ENCODE measurements at regions not wholly inside any gene's neighbourhood (a gene's known extent, or its start where the extent isn't known, plus 50 kb on each side); places are given as distances from the start of the nearest gene placed in this dataset.

DNA sequence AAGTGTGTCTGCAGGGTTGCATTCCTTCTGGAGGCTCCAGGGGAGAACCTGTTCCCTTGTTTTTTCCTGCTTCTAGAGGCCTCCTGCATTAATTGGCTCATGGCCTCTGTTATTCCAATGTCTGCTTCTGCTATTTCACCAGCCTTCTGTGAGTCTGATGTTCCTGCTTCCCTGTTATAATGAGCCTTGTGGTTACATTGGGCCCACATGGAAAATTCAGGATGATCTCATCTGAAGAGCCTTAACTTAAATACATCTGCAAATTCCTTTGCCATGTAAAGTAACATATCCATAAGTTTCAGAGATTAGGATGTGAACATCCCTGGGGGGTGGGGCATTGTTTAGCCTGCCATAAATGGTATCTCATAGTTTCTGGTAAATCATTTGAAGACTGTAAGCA lies 181.1 kb downstream of the RWDD3 start:
- H3K4me3 ChIP-seq (ENCODE audit: low read length) = no peak overlapping the region
- H3K9me3 ChIP-seq (ENCODE audit: control insufficient read depth, insufficient read depth, low read length) = no peaks in the 10 kb centered on the region
- 0 out of 2 replicates have a peak, but pooled peaks cover 1% of the 10 kb centered on the region for H3K4me1 ChIP-seq (ENCODE audit: control insufficient read depth, insufficient read depth, low read length)
- H3K27me3 ChIP-seq (ENCODE audit: control insufficient read depth, insufficient read depth, low read length) = no peaks in the 10 kb centered on the region
- H3K27ac ChIP-seq (ENCODE audit: low read length) = no peak overlapping the region
- no peaks in the 10 kb centered on the region for H3K36me3 ChIP-seq (ENCODE audit: control insufficient read depth, insufficient read depth, low read length)
- DNase-seq (ENCODE audit: low read depth, low spot score) = no peak

DNA sequence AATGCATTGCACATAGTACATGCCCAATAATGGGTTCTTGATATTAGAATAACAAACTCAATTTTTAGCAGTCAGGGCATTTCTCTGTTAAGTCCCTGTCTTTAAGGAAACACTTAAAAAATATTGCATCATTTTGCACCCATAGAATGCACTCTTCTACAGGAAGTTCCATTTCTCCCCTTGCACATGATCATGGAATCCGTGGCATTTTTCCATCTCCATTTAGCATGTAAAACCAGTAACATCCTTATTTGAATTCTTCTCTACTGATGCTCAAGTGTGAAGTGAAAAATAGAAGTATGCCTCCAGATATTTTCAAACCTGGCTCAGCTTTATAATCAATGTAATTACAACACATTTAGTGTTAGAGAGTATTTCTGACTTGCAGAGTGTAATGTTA lies 192.8 kb downstream of the RWDD3 start:
- Histone ChIP-seq H3K4me1 (ENCODE audit: control insufficient read depth, insufficient read depth, low read length) (no peaks in the 10 kb centered on the region), H3K4me3 (ENCODE audit: low read length) (no peak overlapping the region), H3K36me3 (ENCODE audit: control insufficient read depth, insufficient read depth, low read length) (no peaks in the 10 kb centered on the region), H3K27me3 (ENCODE audit: control insufficient read depth, insufficient read depth, low read length) (no peaks in the 10 kb centered on the region), H3K27ac (ENCODE audit: low read length) (no peak overlapping the region), H3K9me3 (ENCODE audit: control insufficient read depth, insufficient read depth, low read length) (no peaks in the 10 kb centered on the region)
- WGBS (ENCODE audit: insufficient coverage, insufficient read length) = no CpG with 5 or more reads among the region's 1 CpG
- no peak for DNase-seq (ENCODE audit: low read depth, low spot score)

DNA sequence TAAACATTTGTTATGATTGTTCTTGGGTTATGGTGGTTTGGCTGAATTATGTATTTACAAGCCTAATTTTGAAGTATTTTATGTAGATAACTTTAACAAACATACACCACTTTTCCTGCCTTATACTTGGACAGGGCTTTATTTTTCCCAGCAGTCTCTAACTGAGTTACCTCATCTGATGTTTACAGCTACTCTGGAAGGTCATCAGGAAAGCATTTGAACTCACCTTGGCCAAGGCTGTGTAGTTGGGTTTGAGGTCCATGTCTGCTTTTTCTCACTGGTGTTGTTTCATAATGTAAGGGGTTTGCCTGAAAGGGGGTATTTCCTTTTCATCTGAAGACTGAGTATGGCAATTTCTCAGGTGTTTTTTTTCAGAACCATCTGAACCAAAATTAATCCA lies 193.5 kb downstream of the RWDD3 start:
- H3K36me3 ChIP-seq (ENCODE audit: control insufficient read depth, insufficient read depth, low read length) = no peaks in the 10 kb centered on the region
- H3K4me1 ChIP-seq (ENCODE audit: control insufficient read depth, insufficient read depth, low read length) = no peaks in the 10 kb centered on the region
- no peak overlapping the region for H3K27ac ChIP-seq (ENCODE audit: low read length)
- DNase-seq (ENCODE audit: low read depth, low spot score) = no peak
- H3K9me3 ChIP-seq (ENCODE audit: control insufficient read depth, insufficient read depth, low read length) = no peaks in the 10 kb centered on the region
- no peak overlapping the region for H3K4me3 ChIP-seq (ENCODE audit: low read length)
- no peaks in the 10 kb centered on the region for H3K27me3 ChIP-seq (ENCODE audit: control insufficient read depth, insufficient read depth, low read length)

DNA sequence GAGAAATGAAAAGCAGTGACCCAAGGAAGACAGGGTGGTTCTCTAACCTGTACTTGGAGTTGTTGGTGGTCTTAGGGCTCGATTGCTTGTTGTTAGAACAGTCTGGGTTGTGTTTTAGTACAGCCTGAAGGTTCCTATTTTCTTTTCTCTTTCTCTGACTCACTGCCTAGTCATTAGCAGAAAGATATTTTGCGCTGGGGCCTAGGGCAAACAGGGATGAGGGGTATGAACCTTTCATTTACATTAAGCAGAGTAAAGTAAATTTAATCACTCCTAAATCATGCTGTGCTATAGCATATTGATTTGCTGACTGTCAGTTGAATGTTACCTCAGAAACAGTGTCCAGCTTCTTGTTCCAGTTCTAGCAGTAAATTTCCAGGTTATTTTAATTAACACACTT lies 197.2 kb downstream of the RWDD3 start:
- H3K9me3 ChIP-seq (ENCODE audit: control insufficient read depth, insufficient read depth, low read length) = no peaks in the 10 kb centered on the region
- H3K4me1 ChIP-seq (ENCODE audit: control insufficient read depth, insufficient read depth, low read length) = no peaks in the 10 kb centered on the region
- H3K4me3 ChIP-seq (ENCODE audit: low read length) = no peak overlapping the region
- no peaks in the 10 kb centered on the region for H3K36me3 ChIP-seq (ENCODE audit: control insufficient read depth, insufficient read depth, low read length)
- no peak for DNase-seq (ENCODE audit: low read depth, low spot score)
- H3K27ac ChIP-seq (ENCODE audit: low read length) = no peak overlapping the region
- no CpG with 5 or more reads among the region's 2 CpGs for WGBS (ENCODE audit: insufficient coverage, insufficient read length)
- no peaks in the 10 kb centered on the region for H3K27me3 ChIP-seq (ENCODE audit: control insufficient read depth, insufficient read depth, low read length)

DNA sequence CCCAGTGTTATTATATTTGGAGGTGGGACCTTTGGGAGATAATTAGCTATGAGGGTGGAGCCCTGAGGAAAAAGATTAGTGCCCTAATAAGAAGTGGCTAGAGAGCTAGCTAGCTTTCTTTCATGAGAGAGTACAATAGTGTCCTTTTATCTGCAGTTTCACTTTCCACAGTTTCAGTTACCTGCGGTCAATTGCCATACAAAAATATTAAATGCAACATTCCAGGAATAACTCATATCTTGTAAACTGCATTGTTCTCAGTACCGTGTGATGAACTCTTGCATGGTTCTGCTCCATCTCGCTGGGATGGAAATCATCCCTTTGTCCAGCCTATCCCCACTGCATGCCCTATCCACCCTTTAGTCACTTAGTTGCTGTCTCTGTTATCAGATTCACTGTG lies 201.6 kb downstream of the RWDD3 start:
- Histone ChIP-seq H3K9me3 (ENCODE audit: control insufficient read depth, insufficient read depth, low read length) (no peaks in the 10 kb centered on the region), H3K4me3 (ENCODE audit: low read length) (no peak overlapping the region), H3K36me3 (ENCODE audit: control insufficient read depth, insufficient read depth, low read length) (no peaks in the 10 kb centered on the region), H3K27ac (ENCODE audit: low read length) (no peak overlapping the region), H3K4me1 (ENCODE audit: control insufficient read depth, insufficient read depth, low read length) (peaks cover 3% of the 10 kb centered on the region; the same call in 1 of the 2 replicates), H3K27me3 (ENCODE audit: control insufficient read depth, insufficient read depth, low read length) (no peaks in the 10 kb centered on the region)
- WGBS (ENCODE audit: insufficient coverage, insufficient read length) = no CpG with 5 or more reads among the region's 3 CpGs
- no peak for DNase-seq (ENCODE audit: low read depth, low spot score)

DNA sequence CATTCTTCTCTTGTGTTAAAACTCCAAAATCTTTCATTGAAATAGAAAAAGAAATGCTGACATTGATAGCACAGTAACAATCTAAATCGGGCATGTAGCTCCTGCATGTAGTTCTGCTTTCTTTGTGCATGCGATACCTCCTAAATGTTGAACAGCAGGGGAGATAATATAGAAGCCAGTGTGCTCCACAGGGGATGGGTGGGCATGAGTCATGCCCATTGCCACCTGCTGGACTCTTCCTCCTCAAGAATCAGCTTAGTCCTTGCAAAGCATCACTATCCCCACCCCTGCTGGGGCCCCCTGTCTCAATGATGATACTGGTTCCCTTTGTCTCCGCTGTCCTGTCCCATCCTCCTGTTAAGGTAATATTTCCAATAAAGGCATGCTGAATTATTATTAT lies 203.0 kb downstream of the RWDD3 start:
- Histone ChIP-seq H3K4me1 (ENCODE audit: control insufficient read depth, insufficient read depth, low read length) (peaks cover 3% of the 10 kb centered on the region; the same call in 1 of the 2 replicates), H3K4me3 (ENCODE audit: low read length) (no peak overlapping the region), H3K27ac (ENCODE audit: low read length) (no peak overlapping the region), H3K27me3 (ENCODE audit: control insufficient read depth, insufficient read depth, low read length) (no peaks in the 10 kb centered on the region), H3K9me3 (ENCODE audit: control insufficient read depth, insufficient read depth, low read length) (no peaks in the 10 kb centered on the region), H3K36me3 (ENCODE audit: control insufficient read depth, insufficient read depth, low read length) (no peaks in the 10 kb centered on the region)
- no CpG with 5 or more reads among the region's 3 CpGs for WGBS (ENCODE audit: insufficient coverage, insufficient read length)
- no peak for DNase-seq (ENCODE audit: low read depth, low spot score)

DNA sequence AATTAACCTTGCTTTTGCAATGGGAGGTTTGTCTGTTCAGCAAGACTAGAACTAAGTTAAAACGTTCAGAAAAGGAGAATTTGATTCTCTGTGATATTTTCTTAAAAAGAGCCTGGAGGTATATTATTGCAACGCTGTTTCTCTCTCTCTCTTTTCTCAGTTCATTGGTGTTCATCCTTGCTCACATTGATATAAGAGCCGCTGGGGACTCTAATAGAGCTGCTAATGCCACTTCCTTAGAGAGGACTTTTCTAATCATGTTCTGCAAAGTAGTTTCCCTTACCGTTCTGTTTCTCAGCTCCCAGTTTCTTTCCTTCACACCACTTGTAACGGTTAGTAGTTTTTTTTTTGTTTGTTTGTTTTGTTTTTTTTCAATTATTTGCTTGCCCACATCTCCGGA lies 203.8 kb downstream of the RWDD3 start:
- Histone ChIP-seq H3K4me3 (ENCODE audit: low read length) (no peak overlapping the region), H3K9me3 (ENCODE audit: control insufficient read depth, insufficient read depth, low read length) (no peaks in the 10 kb centered on the region), H3K27ac (ENCODE audit: low read length) (no peak overlapping the region), H3K36me3 (ENCODE audit: control insufficient read depth, insufficient read depth, low read length) (no peaks in the 10 kb centered on the region), H3K4me1 (ENCODE audit: control insufficient read depth, insufficient read depth, low read length) (peaks cover 3% of the 10 kb centered on the region; the same call in 1 of the 2 replicates), H3K27me3 (ENCODE audit: control insufficient read depth, insufficient read depth, low read length) (no peaks in the 10 kb centered on the region)
- no peak for DNase-seq (ENCODE audit: low read depth, low spot score)
- no CpG with 5 or more reads among the region's 6 CpGs for WGBS (ENCODE audit: insufficient coverage, insufficient read length)

DNA sequence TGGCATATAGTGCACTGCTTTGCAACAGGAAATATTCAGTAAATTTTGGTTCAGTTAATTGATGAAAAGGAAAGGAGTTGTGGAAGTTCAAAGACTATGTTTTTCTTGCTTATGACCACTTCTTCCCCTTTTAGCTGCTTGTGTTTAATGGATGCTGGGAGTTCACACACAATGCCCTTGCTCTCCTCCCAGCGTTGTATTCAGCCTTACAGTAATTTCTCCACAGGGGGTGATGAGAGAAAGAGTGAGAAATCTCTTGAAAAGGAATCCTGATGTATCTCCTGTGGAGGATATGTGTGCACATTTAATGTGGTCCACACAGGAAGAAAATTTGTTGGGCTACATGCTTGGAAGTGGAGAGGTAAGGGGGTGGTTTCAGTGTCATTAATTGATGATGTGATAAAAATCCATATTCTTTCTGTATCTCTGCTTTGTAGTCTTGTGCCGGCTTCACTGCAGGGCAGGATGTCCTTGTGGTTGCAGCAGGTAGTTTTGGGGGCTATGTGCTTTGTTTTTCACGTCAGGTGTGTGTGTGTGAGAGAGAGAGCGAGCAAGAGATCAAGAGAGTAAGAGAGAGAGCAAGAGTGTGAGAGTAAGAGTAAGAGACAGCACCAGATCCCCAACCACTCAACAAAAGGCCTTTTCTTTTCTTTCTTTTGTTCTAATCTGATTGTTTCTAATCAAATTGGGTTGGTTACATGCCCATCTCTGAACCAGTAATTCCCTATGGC lies 204.4 kb downstream of the RWDD3 start:
- Histone ChIP-seq H3K27ac (ENCODE audit: low read length) (no peak overlapping the region), H3K36me3 (ENCODE audit: control insufficient read depth, insufficient read depth, low read length) (no peaks in the 10 kb centered on the region), H3K27me3 (ENCODE audit: control insufficient read depth, insufficient read depth, low read length) (no peaks in the 10 kb centered on the region), H3K4me1 (ENCODE audit: control insufficient read depth, insufficient read depth, low read length) (peaks cover 3% of the 10 kb centered on the region; the same call in 1 of the 2 replicates), H3K4me3 (ENCODE audit: low read length) (no peak overlapping the region), H3K9me3 (ENCODE audit: control insufficient read depth, insufficient read depth, low read length) (no peaks in the 10 kb centered on the region)
- DNase-seq (ENCODE audit: low read depth, low spot score) = no peak
- no CpG with 5 or more reads among the region's 4 CpGs for WGBS (ENCODE audit: insufficient coverage, insufficient read length)

DNA sequence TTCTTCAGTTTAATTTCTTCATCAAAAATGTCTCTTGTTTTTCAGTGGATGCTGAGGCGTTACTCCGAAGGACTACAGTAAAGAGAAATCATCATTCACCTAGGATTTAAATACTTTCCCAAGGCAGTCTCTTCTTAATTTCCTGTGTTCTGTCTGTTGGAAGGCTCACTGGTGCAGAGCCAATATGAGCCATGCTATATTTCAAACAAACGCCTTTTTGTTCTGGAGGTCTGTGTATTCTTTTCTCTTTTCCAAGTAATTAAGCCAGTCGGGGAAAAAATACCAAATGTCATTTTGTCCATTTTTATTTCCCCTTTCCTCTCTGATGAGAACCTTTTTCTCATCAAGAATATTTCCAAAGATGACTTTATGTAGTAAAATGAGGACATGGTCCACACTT lies 206.5 kb downstream of the RWDD3 start:
- no peak for DNase-seq (ENCODE audit: low read depth, low spot score)
- Histone ChIP-seq H3K36me3 (ENCODE audit: control insufficient read depth, insufficient read depth, low read length) (no peaks in the 10 kb centered on the region), H3K4me1 (ENCODE audit: control insufficient read depth, insufficient read depth, low read length) (peaks cover 3% of the 10 kb centered on the region; the same call in 1 of the 2 replicates), H3K27me3 (ENCODE audit: control insufficient read depth, insufficient read depth, low read length) (no peaks in the 10 kb centered on the region), H3K27ac (ENCODE audit: low read length) (no peak overlapping the region), H3K4me3 (ENCODE audit: low read length) (no peak overlapping the region), H3K9me3 (ENCODE audit: control insufficient read depth, insufficient read depth, low read length) (no peaks in the 10 kb centered on the region)
- WGBS (ENCODE audit: insufficient coverage, insufficient read length) = no CpG with 5 or more reads among the region's 4 CpGs

DNA sequence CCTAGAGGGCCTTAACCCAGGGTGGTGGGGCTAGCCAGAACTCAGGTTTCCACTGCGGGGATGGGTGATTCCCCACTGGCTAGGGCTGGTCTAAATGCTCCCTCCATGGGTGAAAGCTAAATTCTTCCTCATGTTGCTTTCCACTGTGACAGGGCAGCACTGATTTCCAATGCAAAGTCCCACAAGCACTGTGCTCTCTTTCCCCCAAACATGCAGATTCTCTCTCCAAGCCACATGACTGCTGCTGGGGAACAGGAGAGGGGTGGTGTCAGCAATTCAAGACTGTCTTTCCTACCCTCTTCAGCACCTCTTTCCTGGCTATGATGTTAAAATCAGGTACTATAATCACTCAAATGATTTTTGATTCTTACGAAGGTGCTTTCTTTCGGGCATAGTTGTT lies 215.5 kb downstream of the RWDD3 start:
- Histone ChIP-seq H3K27ac (ENCODE audit: low read length) (no peak overlapping the region), H3K9me3 (ENCODE audit: control insufficient read depth, insufficient read depth, low read length) (no peaks in the 10 kb centered on the region), H3K4me3 (ENCODE audit: low read length) (no peak overlapping the region), H3K27me3 (ENCODE audit: control insufficient read depth, insufficient read depth, low read length) (no peaks in the 10 kb centered on the region), H3K4me1 (ENCODE audit: control insufficient read depth, insufficient read depth, low read length) (no peaks in the 10 kb centered on the region), H3K36me3 (ENCODE audit: control insufficient read depth, insufficient read depth, low read length) (no peaks in the 10 kb centered on the region)
- DNase-seq (ENCODE audit: low read depth, low spot score) = no peak
- no CpG with 5 or more reads among the region's 3 CpGs for WGBS (ENCODE audit: insufficient coverage, insufficient read length)

DNA sequence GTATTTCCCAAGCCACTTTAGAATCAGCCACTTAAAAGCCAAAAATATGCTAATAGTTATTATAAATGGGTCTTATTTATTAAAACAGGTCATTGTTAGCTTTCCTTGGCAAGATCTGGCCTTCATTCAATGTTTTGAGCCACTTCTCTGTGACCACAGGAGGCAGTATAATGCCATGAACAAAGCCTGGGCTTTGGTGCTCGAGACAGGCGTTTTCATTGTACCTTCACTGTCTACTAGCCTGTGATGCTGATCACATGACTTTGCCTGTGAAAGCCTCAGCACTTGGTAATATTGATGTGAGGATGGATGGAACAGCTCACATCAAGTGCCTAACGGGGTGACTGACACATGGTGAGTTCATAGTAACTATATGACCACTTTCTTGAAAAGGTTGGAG lies 217.0 kb downstream of the RWDD3 start:
- H3K27ac ChIP-seq (ENCODE audit: low read length) = no peak overlapping the region
- no peaks in the 10 kb centered on the region for H3K9me3 ChIP-seq (ENCODE audit: control insufficient read depth, insufficient read depth, low read length)
- no peak overlapping the region for H3K4me3 ChIP-seq (ENCODE audit: low read length)
- no peaks in the 10 kb centered on the region for H3K27me3 ChIP-seq (ENCODE audit: control insufficient read depth, insufficient read depth, low read length)
- no CpG with 5 or more reads among the region's 3 CpGs for WGBS (ENCODE audit: insufficient coverage, insufficient read length)
- H3K36me3 ChIP-seq (ENCODE audit: control insufficient read depth, insufficient read depth, low read length) = no peaks in the 10 kb centered on the region
- peak; percentile 18 for DNase-seq (ENCODE audit: low read depth, low spot score)
- H3K4me1 ChIP-seq (ENCODE audit: control insufficient read depth, insufficient read depth, low read length) = no peaks in the 10 kb centered on the region

All from iPS DF 6.9 (cell line).